PC-3 (cell line): ENCODE measurements at regions not wholly inside any gene's neighbourhood (a gene's known extent, or its start where the extent isn't known, plus 50 kb on each side); places are given as distances from the start of the nearest gene placed in this dataset.

ENCODE experiments used
- CTCF ChIP-seq: fragments of 300-600 bp; sonication (generic); conservative IDR thresholded peaks from 2 replicates; pipeline ENCODE4 v1.5.1; 2017; ENCODE audit warnings: antibody characterized with exemption, low read depth, mild to moderate bottlenecking, low read length
- EZH2 ChIP-seq: fragments of 300-600 bp; sonication (generic); IDR thresholded peaks from one replicate; pipeline ENCODE4 v1.6.1; 2017; ENCODE audit warnings: antibody characterized with exemption, mild to moderate bottlenecking, low read length; ENCODE audit not compliant: unreplicated experiment

- no peak for TF ChIP-seq CTCF
- TF ChIP-seq EZH2: no peak
Measured at GRCh38 chrX:114361076-114361725, 222.7 kb upstream of the HTR2C start.
